ENCODE measurements at regions not wholly inside any gene's neighbourhood (a gene's known extent, or its start where the extent isn't known, plus 50 kb on each side); places are given as distances from the start of the nearest gene placed in this dataset.

DNA sequence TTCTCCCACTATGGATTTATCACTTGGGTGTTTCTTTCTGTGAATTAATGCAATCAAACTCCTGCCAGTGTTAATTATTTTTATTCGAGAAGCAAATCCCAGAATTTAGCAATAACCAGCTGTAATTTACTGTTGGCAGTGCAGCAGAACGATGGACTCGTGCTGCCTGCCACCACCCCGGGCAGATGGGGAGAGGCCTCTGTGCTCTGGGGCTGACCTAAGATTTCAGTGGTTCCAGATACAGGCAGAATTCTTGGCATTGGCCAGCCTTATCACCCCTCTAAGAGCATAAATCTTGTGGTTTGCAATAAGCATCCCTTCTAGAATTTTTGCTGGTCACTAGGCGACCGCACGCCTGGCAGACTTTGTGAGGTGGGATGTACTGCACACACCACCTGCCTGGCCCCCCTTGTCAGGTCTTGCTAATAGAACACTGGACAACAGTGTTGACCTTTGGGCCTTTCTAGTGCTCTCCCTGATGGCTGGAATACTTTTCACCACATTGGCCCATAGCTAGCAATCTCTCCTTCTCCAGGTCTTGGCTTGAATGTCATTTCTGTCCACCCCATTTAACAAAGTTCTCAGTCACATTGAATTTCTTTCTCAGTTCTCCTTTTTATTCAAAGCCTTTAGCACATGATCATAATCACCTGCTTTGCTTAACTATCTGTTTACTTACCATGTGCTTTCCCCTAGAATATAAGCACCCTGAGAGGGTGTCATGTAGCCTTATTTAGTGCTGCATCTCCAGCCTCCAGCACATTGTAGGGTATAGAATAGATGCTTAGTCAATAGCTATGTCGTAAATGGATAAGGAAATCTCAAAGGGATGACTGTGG is 122.1 kb upstream of the DYNLRB2 start:
- DNase-seq (ENCODE audit: low spot score), result no peak

DNA sequence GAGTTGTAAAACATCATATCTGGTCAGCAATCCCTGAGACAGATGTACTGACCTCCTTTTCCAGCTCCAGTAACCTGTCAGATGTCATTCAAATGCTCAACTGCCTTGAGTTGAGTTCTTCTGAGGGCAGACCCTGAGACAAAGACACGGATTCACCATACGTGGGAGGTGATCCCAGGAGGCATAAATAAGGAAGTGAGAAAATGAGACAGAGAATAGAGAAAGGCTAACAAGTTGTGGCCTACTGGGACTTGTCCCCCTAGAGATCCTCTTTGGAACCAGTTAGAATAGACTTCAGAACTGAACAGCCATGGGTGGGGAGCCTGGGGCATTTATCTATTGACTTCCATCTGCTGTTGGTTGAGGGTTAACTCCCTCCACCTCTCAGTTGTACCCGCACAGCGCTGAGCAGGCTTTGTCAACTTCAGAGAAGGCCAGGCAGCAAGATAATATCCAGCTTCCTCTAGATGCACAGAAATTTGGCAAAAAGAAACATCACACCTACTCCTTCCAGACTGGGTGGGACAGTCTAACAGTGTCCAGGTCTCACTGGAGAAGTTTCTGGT is 123.0 kb upstream of the DYNLRB2 start:
- DNase-seq (ENCODE audit: low spot score), result no peak

DNA sequence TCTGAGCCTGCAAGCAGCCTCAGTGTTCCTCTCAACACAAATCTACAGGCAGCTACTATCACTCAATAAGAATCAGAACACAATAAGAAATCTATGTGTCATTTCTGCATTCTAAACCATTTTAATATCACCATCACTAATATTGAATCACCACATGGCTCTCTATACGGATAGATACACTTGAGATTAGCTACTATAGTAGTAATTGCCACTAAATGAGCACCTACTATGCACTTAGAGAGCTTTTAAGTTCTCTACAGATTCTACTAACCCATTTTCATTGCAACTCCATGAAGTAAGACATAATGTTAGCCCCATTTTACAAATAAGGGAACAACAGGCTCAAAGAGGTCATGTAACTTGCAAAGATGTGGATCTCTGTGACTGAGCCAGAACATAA is 132.8 kb upstream of the DYNLRB2 start:
- no peak for DNase-seq (ENCODE audit: low spot score)

DNA sequence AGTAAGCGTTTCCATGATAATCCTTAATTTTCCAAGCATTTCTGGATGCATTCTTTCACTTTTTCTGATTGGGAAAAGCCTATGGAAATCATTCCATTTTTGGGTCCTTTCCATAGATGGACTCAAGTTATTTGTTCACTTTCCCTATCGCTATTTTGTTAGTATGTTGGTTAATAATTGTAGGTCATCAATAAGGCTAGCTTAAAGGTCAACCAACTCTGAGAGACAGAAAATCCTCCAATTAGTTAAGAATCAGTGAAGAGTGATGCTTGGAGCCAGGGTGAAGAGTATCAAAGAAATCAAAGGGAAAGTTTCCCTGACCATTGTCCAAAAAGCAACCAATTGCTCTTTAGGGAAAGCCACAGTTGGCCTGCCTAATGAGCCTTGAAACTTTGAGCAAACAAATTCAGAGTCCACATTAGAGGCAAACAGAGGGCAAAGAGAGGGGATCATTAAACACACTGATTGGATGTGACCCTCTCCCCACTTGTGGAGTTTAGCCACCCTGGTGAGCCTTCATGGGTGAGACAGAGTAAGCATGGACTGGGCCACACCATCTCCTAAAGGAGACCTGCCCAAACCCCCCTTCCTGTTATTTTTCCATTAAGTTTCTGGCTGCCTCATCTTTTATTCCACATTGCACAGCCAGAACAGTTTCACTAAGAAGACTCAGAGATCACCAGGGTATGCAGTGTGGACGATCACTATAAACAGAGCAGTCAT is 133.4 kb upstream of the DYNLRB2 start:
- DNase-seq (ENCODE audit: low spot score), result peak; percentile 25

DNA sequence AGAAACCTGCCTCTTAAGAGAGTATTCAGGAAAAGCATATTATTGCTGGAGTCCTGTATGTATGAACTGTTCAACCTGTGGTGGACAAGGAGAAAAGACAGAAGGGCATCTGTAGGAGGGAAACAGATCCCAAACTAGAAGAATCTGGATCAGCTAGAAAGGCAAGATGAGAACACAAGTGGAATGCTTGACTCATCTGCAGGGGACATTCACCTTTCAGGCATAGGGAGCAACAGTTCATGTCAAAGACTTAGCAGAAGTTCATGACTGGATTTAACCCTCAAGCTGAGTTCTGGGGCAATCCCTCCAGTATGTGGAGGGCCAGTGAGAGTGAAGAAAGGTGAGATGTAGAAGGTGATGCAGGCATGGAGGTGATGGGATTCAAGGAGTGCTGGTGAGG is 135.9 kb upstream of the DYNLRB2 start:
- no peak for DNase-seq (ENCODE audit: low spot score)

DNA sequence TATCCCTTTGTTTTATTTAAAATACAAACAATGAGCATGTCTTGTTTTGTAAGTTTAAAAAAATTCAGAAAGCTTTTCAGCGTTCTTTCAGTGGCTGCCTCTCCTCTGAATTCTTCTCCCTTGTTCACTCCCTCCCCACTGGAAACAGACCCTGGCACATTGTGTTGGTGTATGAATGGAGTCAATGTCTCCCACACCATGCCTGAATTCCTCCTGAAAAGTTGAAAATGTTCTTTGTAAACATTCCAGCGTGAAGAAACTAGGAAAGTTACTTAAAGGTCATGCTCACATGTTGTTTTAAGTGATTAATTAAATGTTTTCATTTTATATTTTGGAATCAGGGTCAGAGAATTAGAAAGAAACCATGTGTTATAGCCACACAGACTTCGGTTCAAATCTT is 136.9 kb upstream of the DYNLRB2 start:
- DNase-seq (ENCODE audit: low spot score), result no peak

DNA sequence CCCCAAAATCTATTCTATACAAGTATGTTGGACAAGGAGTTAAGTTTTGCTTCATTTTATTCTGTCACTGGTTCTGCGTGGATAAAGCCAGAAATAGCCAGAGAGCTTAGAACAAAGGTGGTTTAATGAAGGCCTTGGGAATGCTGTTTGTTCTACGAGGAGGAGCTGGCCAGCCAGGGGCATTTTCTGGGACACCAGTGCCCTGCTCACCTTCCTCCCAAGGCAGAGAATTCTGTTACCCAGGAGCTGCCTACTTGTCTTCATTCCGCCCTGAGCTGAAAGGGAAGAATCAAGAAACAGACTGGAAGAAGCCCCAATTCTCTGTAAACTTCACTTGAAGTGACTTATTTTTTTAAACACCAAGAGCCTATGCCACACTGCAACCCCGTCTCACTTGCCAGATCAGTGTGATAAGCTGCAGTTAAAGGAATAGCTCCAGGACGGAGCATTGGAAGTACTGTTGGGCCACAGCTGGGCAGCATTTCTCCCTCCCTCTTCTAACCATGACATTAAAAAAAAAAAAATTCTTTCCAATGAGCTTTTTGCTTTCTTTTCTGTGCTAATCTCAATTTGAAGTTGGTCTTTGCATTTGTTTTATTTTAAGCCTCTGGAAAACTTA is 149.8 kb upstream of the DYNLRB2 start:
- no peak for DNase-seq (ENCODE audit: low spot score)

DNA sequence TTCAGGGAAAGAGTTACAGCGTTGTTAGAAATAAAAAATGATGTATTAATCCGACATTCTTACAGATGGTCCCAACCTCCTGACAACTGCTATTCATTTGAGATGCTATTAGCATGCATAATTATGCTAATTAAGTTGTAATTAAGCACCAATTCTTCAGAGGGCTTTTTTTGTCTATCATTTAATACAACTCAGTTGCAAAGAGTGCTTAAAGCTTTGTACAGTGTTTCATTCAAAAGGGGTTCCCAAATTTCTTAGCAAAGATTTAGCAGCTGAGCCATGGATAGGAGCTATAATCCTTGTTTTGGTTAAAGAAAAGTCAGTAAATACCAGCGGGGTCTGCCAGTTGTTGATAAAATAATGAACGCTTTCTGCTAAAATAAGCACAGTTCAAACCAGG is 150.7 kb upstream of the DYNLRB2 start:
- DNase-seq (ENCODE audit: low spot score), result no peak

DNA sequence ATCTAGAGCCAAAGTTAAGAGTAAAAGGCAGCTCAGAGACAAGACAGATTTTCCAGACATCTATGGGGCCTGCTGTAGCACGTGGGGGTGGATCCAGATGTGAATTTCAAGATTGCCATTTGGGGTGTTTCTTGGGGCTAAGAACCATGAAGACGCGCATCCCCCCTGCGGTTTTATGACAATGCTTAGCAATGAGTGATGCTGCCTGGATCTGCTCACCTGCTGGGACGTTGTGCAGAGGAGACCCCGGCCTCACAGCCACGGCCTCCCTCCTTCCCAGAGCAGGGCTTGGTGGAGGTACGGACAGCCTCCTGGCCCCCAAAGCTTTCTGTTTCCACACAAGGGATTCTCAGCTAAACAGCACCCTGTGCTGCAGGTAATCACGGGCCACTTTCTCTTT is 151.5 kb upstream of the DYNLRB2 start:
- no peak for DNase-seq (ENCODE audit: low spot score)

DNA sequence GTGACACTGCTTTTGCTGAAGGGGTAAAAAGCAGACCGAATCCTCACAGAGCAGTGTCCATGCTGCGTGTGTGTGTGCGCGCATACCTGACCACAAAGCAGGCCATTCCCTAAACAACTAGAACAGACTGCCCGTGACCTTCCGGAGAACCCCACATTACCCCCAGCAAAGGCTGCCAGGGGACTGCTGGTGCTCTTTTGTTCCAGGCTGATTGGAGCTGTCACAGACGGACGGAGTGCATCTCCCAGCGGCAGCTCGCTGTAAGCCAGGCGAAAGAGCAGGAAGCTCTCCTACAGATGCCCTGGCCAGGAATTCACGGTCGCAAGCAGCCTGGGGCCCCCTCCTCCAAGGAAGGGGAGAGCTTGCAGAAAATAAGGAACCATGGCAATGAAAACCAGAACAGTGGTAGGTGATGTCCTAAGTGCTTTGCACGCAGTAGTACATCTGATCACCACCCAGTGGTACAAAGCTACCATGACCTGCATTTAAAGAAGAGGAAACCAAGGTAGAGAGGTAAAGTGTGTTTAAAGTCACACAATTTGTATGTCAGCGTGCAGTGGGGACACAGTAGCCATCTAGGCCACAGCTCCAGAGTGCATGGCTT is 153.4 kb upstream of the DYNLRB2 start:
- no peak for DNase-seq (ENCODE audit: low spot score)

DNA sequence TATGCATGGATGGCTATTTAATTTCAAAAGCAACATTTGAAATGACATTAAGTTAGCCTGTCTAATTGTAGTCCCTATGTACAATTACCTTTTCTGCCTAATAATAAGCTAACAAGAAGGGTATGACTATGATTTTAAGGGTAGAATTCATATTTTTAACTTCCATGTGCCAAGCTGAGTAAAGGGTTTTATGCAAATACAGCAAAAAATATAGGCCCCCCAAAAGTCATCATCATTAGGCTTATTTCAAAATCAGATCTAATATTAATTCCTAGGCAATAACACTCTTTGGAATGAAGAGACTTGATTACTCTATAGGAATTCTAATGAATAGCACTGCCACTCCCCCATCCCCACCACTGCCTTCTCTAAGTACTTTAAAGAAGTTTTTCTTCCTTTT is 155.9 kb upstream of the DYNLRB2 start:
- no peak for DNase-seq (ENCODE audit: low spot score)

DNA sequence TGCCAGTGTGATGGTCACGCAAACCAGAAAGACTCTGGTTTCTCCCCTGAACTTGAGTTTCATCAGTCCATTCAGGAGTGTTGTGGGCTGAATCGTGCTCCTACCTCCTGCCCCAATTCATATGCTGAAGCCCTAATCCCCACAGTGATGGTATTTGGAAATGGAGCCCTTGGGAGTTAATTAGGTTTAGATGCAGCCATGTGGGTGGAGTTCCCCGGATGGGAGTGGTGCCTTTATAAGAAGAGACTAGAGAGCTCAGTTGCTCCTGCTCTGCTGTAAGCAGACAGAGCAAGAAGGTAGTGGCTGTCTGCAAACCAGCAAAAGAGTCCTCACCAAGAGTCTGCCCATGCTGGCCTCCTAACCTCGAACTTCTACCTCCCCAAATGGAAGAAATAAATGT is 160.3 kb upstream of the DYNLRB2 start:
- no peak for DNase-seq (ENCODE audit: low spot score)

DNA sequence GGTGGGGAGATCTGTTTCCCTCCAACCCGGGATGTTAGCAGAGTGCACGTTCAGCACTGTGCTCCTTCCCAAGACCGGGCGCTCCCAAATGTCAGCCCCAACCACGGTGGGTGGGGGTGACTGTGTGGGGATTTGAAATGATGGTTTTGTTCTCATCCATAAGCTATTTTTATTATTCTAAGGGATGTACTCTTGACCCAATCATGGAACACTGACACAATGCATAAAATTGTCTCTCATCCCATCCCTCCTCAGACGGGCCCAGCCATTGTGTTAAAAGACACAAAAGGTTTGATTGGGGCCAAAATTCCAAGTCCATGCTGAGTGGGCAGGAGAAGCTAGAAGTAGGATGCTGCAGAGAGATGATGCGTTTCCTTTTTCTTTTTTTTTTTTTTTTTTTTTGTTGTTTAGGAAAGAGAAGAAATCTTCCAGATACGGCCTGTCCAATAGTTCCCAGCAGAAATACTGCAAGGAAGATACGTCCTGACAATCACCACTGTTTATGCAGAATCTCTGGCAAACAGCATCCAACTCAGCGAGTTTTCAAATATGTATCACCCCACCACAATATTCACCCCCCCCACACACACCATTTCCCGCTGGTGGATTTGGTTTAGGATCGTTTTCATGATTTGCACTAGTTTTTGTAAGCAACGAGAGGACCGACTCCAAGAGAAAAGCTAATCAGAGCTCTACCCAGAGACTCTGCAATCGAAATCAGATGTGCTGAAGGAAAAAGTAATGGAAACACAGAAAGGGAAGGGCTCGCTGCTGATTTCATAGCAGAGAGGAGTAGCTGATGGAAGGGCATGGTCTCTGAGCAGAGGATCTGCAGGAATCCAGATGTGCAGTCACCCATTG is 163.5 kb upstream of the DYNLRB2 start:
- no peak for DNase-seq (ENCODE audit: low spot score)

DNA sequence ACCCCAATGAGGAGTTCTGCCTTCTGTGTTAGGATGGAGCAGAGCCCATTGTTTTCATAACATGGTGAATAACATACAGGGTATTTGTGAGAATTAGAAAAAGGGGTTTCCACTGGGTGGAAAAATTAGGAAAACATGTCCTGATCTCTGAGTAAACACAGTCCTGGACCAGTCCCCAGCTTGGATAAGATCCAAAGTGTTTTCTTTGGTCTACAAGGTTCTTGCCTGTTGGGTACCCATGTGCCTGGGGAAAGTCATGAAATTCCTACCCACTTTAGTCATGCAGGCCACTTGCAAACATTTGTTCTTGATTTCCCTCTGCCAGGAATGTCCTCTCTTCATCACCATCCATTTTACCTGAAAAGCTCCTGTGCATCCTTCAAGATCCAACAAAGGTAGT is 164.8 kb upstream of the DYNLRB2 start:
- no peak for DNase-seq (ENCODE audit: low spot score)

DNA sequence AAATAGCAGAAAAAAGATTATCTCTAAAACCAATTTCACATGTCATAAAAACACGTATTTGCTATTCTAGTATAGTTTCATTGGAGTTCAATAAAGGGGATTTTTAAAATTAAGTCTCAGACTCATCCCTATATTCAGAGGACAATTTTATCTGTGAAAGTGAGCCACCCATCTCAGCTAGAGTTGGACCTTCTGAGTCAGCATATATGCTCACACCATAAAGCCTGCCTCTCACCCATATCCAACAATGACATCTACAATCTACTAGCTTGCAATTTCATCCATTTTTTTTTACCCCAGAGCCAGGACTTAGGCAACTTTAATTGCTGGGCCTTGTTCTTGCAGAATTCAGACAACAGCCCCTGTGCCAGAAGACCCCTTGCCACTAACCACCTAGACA is 165.3 kb upstream of the DYNLRB2 start:
- no peak for DNase-seq (ENCODE audit: low spot score)

DNA sequence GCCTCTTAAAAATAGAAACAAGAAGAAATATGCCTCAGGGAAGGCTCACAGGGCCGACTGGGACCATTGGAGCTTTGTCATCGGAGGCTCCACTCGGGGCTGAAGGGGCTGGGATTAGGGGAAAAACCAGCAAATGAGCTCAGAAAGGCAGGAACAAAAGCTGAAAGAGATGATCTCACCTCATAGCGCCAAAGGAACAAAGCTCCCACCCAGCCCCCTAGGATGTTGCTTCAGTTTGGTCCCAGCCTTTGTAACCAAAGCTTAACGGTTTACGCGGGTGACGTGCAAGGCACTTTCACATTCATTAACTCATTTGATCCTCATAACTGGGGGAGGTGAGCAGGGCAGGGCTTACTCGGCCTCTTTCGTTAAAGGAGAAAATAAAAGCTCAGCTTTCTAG is 168.5 kb upstream of the DYNLRB2 start:
- no peak for DNase-seq (ENCODE audit: low spot score)

DNA sequence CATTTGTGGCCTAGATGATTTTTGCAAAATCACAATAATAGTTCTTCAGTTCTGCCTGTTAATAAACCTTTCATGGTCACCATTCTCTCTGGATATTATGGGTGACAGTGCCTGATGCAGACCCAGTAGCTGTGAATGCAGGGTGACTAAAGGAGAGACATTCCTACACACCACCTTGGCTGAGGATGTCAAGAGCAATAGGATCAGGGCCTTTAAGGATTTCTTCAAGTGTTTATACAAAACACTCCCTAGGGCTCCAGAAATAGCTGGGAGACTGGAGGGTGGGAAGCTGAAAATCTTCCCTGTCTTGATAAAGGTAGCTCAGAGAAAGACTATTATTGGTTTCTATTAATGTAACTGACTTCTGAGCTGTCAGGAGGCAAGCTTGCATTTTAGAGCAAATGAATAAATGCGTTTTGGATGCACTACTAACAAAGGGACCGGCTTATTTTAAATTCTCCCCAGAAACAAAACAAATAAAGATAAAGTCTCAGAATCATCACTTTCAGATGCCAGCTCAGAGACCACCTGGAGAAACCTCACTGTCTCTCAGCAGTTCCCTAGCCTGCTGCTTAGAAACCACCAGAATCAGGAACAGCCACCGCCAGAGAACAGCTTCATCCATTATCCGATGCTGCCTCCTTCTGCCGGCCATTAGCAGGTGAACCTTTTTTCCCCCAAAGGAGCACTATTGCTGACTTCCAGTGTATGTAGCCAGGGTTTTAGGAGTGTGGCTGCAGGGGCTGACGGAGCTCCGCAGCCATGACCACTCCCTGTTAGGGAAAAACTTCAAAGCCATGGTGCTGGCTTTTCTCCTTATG is 171.4 kb upstream of the DYNLRB2 start:
- peak; percentile 28 for DNase-seq (ENCODE audit: low spot score)

DNA sequence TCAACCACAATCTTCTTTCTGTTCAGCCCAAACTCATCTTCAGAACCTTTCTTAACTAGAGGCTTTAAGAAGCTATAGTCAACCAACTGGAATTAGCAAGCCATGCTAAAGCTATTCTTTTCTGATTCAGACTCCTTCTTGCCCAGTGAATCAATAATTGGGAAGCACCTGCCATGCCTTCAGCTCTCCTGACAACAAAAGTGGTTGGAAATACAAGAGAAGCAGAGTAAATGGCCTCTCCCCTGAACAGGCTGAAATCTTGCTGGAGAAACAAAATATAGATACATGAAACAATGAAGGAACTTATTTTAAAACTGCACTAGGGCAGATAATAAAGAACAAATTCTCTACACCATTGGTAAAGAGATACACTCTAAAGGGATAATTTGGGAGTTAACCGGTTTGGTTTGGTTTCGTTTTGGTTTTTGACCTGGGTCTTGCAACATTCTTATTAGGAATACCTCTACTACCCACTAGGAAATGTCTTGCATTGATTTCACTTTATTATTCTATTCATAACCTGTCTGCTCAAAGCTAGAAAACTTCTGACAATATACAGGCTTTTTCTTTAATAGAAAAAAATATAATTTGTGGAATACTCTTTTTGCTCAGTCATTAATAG is 173.6 kb upstream of the DYNLRB2 start:
- no peak for DNase-seq (ENCODE audit: low spot score)

DNA sequence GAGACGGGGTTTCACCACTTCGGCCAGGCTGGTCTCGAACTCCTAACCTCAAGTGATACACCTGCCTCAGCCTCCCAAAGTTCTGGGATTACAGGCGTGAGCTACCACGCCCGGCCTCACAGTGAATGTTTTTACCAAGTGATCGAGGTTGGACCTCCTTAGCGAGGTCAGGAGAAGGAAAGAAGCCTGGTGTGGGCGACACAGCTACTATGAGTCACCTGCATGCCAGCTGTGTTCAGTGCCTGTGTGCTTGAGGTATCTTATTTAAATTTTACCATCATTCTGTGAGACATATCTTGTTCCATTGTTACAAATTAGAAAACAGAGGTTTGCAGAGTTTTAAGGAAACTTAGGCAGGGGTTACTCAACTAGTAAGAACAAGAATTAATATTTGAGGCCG is 174.8 kb upstream of the DYNLRB2 start:
- no peak for DNase-seq (ENCODE audit: low spot score)

DNA sequence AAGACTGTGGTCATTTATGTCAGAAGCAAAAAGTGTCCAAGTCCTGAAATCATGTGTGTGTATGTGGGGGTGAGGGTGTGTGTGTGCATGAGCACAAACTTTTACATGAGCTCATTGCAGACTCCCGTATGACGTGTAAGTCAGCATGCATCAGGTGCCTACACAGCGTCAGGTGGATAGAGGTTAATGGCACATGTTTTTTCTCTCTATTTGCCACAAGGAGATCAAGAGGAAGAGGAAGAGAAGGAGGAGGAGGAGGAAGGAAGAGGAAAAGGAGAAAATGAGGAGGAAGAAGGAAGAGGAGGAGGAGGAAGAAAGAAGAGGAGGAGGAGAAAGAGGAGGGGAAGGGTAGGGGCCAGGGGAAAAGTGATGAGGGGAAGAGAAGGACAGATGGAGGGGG is 178.0 kb upstream of the DYNLRB2 start:
- no peak for DNase-seq (ENCODE audit: low spot score)

Measured in HuH-7.5 (cell line).